Lower leg skin (tissue), 3 donors: ENCODE measurements at regions not wholly inside any gene's neighbourhood (a gene's known extent, or its start where the extent isn't known, plus 50 kb on each side); places are given as distances from the start of the nearest gene placed in this dataset.

Source experiments
- CTCF ChIP-seq, 3 donors: fragments of 450-650 bp; IDR thresholded peaks; one replicate each; pipeline ENCODE4 v1.5.1; 2016; ENCODE audit warnings: antibody characterized with exemption in 3 of 3, mild to moderate bottlenecking in 3 of 3, moderate library complexity in 2 of 3
- POLR2A ChIP-seq, 2 donors: fragments of 450-650 bp; IDR thresholded peaks; one replicate each; pipeline ENCODE4 v1.6.1; 2016 to 2017; ENCODE audit warnings: antibody characterized with exemption in 2 of 2, mild to moderate bottlenecking in 1 of 2, moderate library complexity in 1 of 2

DNA sequence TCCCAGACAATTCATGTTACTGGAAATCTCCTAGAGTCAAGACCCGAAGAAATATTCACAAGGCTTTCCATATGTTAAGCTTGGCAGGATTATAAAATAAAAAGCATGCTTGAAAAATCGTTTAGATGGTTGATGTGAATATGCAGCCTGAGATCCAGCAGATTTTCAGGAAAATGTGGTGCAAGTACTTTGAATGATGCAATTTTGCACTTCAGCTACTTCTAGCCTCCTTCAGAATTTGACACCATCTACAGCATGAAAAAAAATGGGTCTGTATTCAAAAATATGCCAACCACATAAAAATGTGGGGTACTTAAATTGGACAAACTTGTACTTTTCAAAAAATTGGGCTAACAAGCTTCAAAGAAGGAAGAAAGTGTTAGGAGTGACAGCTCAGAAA lies 340.6 kb upstream of the DCC start:
- no peak for TF ChIP-seq CTCF (IDR thresholded peaks at IDR 0.05)
- TF ChIP-seq POLR2A (IDR thresholded peaks at IDR 0.05), result no peak
